ENCODE measurements at regions not wholly inside any gene's neighbourhood (a gene's known extent, or its start where the extent isn't known, plus 50 kb on each side); places are given as distances from the start of the nearest gene placed in this dataset.

DNA sequence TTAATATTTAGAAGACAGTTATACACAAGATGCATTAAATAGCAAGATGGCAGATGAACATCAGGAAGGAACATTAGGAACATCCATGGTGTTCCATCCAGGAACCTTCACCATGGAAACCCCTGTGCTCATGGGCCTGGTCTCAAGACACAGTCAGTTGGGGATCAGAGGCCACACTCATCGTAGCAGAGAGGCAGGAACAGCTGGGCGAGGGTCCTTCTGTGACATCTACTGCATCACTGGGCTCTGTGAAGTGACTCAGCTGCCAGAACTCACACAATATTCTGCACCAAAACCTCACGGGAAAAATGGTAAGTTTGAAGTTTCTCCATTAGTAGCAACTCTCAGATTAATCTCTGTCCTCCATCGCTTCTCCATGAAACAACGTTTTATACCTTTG lies 356.6 kb downstream of the PREX1 start:
- no peak for TF ChIP-seq POLR2A (IDR thresholded peaks at IDR 0.05; ENCODE audit: extremely low read depth, insufficient read length)
- TF ChIP-seq, protein P1, sequence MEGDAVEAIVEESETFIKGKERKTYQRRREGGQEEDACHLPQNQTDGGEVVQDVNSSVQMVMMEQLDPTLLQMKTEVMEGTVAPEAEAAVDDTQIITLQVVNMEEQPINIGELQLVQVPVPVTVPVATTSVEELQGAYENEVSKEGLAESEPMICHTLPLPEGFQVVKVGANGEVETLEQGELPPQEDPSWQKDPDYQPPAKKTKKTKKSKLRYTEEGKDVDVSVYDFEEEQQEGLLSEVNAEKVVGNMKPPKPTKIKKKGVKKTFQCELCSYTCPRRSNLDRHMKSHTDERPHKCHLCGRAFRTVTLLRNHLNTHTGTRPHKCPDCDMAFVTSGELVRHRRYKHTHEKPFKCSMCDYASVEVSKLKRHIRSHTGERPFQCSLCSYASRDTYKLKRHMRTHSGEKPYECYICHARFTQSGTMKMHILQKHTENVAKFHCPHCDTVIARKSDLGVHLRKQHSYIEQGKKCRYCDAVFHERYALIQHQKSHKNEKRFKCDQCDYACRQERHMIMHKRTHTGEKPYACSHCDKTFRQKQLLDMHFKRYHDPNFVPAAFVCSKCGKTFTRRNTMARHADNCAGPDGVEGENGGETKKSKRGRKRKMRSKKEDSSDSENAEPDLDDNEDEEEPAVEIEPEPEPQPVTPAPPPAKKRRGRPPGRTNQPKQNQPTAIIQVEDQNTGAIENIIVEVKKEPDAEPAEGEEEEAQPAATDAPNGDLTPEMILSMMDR (IDR thresholded peaks at IDR 0.05; ENCODE audit: low read depth, low read length): no peak
